GM19239 (cell line): ENCODE measurements at regions not wholly inside any gene's neighbourhood (a gene's known extent, or its start where the extent isn't known, plus 50 kb on each side); places are given as distances from the start of the nearest gene placed in this dataset.

Experiments
- DNase-seq: peaks from one replicate; pipeline ENCODE4 v3.0.0; 2011; ENCODE audit warnings: low spot score; ENCODE audit not compliant: insufficient read length
- FAIRE-seq: peaks from 2 replicates; lab custom pipeline; 2011; peaks lifted over from hg19 to GRCh38; lab: Jason Lieb, UNC

DNA sequence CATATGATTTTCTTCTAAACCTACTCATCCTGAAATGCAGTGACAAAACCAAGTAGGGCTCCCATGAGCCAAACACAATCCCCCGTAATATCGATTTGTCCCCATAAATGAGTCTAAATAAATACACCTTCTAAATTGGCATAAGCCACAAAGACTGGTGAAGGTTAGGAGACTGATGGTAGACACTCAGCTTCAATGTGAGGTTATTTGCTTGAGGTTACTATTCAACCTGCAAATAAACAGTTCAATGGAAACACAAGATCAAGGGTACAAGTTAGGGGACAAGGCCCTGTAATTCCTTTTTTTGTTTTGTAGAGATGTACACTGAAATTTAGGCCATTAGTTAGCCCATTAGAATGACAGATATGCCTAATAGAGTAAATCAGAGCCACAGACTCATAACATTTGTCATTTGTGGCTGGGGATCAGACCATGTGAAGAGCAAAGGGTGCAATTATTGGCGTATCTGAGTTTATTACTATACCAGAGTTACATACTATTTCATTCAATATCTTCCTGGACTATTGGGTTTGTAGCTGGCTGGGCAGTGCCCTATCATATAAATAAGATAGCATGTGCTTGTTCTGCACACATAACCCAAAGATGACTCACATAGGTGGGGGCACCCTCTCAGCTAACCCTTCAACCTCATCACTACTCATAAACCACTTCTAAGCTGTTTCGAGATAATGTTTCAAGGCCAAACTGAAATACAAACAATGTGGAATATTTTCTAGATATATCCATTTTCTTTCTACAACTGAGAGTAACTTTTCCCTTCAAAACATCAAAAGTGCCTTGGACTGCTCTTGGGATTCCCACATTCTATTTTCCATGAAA lies 695.3 kb downstream of the KCNA4 start:
- FAIRE-seq: no peak
- no peak for DNase-seq

DNA sequence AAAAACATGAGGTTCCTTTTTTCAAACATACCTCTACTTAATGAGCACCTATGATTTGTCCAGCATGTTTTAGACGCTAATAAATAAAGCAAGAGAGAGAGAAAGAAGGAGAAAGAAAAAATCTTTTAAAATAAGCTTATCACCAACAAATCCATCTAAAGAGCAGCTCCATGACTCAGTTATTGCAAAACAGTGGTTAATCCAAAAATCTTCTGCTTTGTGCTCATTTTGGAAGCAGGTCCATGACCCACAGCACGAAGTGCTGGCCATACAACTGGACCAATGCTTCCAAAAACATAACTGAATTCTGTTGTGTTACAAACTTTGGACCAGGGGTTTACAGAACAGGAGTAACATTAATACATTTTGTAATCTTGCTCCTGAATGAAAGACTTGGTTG lies 696.6 kb downstream of the KCNA4 start:
- no peak for FAIRE-seq
- DNase-seq: no peak

DNA sequence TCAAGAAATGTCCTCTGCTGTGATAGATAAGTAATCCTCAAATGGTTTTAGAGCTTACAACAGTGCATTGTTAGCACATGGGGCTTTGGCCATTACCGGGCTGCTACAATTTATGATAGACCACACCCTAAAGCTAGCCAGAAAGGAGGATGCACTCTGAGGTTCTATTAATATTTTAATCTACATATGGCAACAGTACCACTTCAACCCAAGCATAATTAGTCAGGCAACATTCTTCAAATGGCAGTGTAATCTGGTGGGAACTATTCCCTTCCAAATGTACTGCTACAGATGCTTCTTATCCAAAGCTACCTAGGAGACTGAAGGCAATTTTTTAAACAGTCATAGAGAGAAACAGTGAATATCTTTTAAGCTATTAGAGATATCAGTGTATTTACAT lies 697.6 kb downstream of the KCNA4 start:
- FAIRE-seq (no peak), DNase-seq (no peak)

DNA sequence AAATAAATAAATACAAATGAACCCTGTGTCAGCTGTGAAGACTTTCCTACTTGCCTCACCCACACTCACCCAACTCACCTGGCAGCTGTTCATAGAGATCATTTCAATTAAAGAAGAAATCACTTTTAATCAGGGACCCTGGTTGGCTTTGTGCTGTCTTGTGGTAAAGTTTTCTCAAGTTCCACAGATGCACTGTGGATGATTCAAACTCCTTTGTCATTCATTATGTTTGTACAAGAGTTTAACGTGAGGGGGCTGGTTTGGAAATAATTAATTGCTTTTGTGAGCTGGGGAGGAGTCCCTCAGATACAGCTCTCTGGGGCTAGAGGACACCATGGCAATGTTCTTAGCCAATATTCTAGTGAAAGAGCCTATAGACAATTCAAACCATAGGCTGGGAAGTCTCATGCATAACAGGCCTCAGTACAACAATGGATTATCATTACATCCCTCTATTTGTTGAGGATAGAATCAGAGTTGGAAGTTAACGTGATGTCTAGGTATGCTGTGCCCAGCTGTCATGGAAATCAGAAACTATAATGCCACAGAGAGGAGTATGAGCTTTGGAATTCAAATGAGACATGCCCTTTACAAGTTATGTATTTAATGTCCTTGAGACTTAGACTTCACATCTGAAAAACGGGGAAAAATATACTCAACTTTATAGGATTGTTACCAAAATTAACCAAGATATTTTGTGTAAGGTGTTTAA lies 698.5 kb downstream of the KCNA4 start:
- FAIRE-seq (no peak), DNase-seq (no peak)

DNA sequence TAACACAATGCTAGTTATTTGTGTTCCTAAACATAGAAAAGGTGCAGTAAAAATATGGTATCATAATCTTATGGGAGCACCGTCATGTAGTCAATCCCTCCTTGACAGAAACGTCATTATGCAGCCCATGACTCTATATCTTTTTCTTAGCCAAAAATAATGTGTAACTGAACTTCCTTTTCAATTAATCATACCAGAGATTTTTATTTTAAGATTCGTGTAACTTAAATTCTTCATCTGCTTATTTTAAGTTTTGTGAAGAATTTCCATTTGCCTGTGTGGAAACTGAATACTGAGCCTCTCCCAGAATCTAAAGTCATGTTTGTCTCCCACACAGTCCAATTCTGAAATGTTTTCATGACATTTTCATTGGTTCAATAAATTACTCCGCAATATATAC lies 699.1 kb downstream of the KCNA4 start:
- DNase-seq (no peak), FAIRE-seq (no peak)

DNA sequence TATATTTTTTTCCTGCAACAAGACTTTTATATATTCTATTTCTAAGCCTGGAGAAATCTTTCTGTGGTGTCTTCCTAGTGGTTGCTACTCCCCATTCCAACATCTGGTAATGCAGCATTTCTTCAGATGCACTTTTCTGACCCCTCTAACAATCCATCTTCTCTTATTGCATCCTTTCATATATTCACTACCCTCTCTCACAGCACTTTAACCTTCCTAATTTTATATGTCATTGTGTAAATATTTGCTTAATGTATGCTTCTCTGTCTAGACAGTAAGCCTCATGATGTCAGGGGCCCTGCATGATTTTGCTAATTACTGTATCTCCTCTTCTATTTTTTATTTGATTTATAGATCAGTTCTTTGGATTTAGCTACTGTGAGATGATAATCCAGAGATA lies 701.6 kb downstream of the KCNA4 start:
- no peak for DNase-seq
- no peak for FAIRE-seq

DNA sequence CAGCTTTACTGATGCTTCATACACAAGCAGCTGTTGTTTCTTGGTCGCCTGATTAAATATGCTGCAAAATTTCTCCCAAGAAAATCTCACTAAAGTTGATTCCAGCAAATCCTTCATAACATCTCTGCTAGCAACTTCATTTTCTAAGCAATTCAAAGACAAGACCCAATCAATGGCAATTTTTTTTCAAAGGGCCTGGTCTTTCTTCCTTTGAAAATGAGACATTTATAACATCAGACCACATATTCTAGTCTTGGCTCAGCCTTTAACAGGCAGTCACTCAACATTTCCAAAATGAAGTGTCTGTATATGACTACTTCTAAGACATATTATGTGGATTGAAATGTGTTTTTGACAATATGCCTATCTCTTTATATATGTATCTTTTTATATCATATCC lies 702.6 kb downstream of the KCNA4 start:
- DNase-seq: no peak
- no peak for FAIRE-seq

DNA sequence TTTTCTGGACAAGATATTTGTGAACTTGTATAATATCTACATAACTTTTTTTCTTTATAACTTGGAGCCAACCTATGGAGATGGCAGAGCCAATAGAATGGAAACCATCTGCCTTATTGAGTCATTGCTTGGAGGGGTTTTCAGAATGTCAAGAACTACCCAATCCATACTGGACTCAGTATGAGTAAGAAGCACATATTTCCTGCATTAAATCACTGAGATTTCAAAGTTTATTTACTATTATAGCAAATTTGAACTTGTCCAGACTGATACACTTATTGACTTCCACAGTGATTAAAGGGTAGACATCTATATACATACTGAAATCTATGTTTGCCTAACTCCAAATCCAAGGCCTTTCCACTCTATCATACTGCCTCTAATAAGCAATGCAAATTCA lies 704.0 kb downstream of the KCNA4 start:
- FAIRE-seq (no peak), DNase-seq (no peak)

DNA sequence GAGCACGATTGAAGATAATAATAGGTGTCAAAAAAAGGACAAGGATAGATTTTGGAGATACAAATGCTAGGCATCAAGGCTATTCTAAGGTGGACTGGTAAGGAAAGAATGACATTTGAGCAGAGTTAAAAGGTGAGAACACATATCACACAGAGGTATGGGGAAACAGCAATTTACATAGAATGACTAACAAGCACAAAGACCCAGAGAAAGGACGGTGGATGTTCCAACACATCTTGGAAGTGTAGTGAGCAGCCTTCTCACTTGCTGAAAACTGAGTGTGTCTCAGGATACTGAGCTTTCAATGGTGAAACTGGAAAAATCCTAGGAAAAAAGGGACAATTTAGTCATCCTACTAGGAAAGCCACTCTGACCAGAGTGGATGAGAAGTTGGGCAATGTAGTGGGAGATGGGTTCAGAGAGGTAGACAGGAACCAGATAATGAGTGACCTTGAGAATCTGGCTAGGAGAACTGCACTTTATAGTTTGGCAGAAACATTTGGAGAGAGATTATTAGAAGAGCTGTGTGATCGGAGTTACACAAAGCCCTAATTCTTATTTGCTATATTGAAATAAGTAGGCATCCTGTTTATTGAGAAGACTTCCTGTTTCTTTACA lies 706.0 kb downstream of the KCNA4 start:
- FAIRE-seq (no peak), DNase-seq (no peak)

DNA sequence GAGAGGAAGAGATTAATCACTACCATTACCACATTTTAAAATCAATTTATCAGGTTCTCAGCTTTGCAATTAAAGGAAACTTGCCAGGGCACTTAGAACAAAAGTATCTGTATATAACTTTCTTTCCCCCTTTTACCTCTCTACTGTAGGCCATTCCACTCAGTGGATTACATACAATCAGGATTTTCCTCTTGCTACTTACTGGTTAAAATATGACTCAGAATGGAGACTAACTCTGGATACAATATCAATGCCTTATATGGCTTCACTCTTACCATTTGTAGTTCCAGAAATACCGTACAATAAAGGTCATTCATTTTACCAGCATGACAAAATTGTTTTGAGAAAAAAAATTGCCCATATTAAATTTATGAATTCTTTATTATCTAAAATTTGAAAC lies 706.8 kb downstream of the KCNA4 start:
- no peak for FAIRE-seq
- DNase-seq: no peak

DNA sequence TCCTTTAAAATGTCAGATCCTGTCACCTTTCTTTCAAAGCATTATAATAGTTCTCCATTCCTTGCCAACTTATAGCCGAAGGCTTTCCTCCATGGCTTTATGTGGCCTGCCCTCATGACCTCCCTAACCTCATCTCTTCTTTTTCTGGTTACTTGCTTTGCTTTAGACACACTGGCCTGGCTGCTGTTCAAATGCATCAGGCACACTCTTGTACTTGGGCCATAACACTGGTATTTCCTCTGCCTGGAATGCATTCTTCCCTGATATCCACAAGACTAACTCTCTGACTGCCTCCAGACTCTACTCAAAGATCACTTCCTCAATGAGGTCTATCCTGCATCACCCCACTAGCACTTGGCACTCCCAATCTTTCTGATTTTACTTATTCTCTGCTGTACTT lies 710.3 kb downstream of the KCNA4 start:
- DNase-seq (no peak), FAIRE-seq (no peak)

DNA sequence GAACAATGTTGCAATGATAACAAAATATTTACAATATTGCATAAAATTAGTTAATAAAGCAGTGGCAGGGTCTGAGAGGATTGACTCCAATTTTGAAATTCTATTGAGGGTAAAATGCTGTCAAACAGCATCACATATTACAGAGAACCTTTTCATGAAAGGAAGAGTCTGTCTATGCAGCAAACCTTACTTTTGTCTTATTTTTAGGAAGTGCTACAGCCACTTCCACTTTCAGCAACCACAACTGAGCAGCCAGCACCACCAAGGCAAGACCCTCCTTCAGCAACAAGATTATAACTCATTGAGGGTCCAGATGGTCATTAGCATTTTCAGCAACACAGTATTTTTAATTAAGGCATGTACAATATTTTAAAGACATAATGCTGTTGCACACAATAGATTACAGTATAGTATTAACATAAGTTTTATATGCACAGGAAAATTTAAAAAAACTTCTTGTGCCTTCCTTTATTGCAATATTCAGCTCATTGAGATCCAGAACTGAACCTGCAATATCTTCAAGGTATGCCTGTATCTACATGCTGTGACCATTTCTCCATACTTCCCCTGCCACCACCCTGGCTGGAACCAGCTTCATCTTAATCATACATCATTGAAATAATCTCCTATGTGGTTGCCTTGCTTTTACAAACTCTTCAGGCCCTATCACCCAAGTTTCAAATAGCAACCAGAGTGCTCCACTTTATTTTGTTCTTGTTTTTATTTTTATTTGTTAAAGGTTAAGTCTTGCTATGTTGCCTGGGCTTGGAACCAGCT lies 711.2 kb downstream of the KCNA4 start:
- FAIRE-seq: no peak
- DNase-seq: no peak

DNA sequence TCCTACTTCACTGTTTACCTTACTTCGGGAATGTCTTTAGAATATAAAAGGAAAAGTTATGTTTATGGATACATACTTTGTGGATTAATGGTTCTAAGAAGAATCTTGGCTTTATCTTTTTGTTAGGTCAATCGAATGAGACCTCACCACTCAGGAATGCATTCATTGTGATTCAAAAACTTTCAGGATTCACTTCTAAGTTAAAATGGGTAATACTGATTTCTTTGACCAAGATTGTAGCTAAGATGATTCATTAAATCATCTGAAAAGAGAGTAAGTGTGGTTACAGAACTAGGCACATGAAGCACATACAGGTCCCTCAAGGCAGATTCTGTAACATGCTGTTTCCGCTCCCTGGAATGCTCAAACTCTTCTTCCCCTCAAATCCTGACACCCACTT lies 716.4 kb downstream of the KCNA4 start:
- no peak for FAIRE-seq
- no peak for DNase-seq

DNA sequence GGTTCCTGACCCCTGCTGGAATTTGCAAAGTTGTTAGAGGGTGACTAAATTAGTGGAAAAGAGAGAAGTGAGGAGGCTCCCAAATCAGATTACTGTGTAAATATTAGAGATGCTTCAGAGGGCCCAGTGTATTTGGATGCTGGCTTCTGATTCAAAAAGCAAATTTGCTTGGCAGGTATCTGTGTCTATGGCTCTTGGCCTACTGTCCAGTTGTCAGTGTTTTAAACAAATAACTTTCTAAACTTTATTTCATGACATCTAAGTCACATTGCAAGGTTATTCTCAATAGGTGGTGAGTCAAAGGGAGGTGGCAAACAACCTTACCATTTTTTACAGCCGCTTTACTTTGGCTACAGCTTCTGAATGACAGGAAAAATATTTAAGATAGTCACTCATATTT lies 720.1 kb downstream of the KCNA4 start:
- no peak for FAIRE-seq
- DNase-seq: no peak

DNA sequence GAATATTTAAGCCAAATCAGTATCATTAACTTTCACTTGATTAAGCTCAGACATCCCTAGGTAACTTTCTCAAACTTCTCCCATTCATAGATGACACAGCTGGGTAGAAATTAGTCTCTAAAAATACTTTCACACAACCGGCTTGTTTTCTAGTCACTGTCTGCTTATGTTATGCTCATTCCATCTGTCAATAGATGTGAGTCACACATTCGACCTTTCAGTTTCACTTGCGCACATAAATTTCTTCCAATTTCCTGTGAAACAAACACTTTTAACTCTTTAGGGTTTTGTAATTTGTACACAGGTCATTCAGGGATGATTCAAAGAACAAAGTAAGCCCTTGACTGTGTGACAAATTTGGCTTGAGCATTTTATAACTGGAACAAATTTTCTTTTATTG lies 723.0 kb downstream of the KCNA4 start:
- FAIRE-seq (peak; percentile 51), DNase-seq (no peak)

DNA sequence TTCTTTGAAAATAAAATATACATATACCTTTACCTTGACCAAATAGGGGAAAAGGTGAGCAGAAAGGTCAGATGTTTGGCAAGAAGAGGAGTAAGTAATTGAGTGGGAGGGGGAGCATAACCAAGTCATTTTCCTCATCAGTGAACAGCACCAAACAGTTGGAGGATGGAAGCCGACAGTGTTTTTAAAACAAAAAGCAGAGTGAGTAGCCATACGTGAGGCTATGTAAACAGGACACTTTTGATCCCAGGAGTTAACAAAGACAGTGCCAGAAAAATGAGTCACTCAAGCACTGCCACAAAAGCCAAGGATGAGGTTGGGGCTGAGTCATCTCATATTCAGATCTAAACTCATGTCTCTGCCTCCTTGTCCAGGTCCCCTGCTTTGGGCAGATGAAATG lies 734.7 kb downstream of the KCNA4 start:
- FAIRE-seq (no peak), DNase-seq (no peak)

DNA sequence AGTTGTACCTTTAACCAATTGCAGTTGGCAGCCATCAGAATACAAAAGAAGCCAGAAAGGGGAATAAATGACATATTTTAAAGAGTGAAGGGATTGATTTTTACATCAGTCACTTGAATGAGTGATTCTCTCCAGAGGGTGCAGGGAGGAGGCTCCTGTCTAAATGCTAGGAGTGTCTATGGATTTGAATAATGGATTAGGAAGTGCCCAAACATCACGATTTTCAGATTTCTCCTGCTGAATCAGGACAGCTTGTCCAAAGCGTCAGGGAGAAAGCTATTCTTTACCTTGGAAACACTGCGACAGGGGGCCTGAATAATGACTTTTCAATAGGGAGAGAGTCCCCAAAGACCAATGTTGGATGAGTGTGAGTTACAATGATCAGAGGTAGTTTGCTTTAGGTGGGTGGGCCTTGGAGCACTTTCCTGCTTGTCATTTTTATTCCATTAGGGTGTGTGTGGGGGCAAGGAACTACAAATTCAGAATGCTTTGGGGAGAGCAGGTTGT lies 735.5 kb downstream of the KCNA4 start:
- DNase-seq (no peak), FAIRE-seq (no peak)

DNA sequence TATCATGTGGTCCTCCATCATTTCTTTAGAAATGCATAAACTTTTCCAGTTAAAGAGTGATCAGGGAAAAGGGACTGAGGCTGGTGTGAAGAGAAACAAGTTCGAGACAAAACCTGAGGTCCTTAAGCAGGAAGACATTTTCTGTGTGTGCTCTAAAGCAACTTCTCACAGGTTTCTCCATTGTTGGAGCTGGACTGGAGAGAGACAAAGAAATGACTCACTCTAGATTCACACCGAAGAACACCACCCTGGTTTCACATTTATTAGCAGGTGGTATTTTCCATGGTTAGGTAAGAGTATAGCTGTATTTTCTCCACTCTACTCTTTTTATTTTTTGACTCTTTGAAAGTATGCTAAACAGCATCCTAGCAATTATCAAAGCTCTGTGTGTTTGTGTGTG lies 736.4 kb downstream of the KCNA4 start:
- no peak for DNase-seq
- FAIRE-seq: no peak

DNA sequence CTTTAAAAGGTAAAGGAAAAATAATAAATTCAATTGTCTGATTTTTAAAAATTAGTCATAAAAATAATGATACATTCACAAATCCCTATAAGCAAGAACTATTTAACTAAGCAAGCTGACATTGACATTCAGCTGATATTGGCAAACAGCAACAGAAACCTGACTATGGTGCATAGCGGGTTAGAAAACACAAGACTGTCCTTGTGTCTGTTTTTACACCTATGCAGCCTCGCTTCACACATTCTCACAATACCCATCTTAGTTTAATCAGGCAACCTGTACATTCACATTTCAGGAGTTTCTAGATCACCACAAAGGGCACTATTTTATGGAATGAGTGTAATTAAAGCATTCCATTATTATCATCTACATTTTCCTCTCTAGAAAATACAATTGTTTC lies 737.1 kb downstream of the KCNA4 start:
- FAIRE-seq (no peak), DNase-seq (no peak)

DNA sequence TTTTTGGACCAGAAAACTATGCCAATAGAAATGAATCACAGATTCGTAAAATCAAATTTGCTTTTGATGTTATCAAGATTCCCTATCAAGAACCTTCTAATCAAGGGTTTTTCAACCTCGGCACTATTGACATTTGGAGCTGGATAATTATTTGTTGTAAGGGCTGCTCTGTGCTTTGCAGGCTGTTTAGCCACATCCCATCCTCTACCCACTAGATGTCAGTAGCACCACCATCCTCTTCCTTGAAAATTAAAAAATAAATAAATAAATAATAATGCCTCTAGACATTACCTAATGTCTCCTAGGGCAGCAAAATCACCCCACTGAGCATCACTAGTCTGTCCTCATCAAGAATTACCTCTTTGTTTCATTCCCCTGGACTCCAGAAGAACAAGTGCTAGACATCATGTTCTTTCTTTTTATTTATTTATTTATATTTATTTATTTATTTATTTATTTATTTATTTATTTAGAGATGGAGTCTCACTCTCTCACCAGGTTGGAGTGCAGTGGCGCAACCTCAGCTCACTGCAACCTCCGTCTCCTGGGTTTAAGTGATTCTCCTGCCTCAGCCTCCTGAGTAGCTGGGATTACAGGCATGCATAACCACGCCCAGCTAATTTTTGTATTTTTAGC lies 744.7 kb downstream of the KCNA4 start:
- no peak for FAIRE-seq
- no peak for DNase-seq
